ENCODE measurements at regions not wholly inside any gene's neighbourhood (a gene's known extent, or its start where the extent isn't known, plus 50 kb on each side); places are given as distances from the start of the nearest gene placed in this dataset.

DNA sequence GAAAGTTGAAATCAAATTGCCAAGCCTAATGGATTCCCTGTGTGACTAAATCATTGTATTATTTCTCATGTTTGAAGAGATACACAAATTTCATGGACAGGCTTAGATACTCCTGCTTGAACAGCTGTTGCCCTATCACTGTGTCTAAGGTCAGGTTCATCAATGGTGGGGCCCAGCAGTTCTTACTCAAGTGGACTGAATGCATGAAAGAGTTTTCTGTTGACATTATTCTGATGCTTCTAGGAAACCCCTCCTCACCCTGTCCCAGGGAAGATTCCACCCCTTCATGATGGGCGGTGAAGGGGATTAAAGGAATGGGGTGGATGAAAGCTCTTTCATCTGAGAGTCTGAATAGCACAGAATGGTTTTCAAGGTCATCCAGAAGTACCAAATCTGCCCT lies 148.8 kb downstream of the INO80D start:
- Histone ChIP-seq H3K4me3 (no peak overlapping the region), H3K36me3 (ENCODE audit: insufficient read depth, low read length) (no peaks in the 10 kb centered on the region), H3K9me3 (ENCODE audit: low read depth, low read length) (no peaks in the 10 kb centered on the region), H3K27ac (no peak overlapping the region), H3K9ac (ENCODE audit: insufficient read length) (no peak overlapping the region)
- TF ChIP-seq POLR2AphosphoS5 (IDR thresholded peaks at IDR 0.05; ENCODE audit: borderline replicate concordance, low read depth, low read length) (no peak), FOXP2 (optimal IDR thresholded peaks at IDR 0.05; ENCODE audit: control extremely low read depth, extremely low read length, insufficient read depth) (no peak), EZH2 (IDR thresholded peaks at IDR 0.05) (no peak)
- DNase-seq (ENCODE audit: low read depth, low spot score): no peak

GRCh38 chr2:205936446-205936845 lies 149.5 kb downstream of the INO80D start:
- TF ChIP-seq EZH2 (IDR thresholded peaks at IDR 0.05) (no peak), POLR2AphosphoS5 (IDR thresholded peaks at IDR 0.05; ENCODE audit: borderline replicate concordance, low read depth, low read length) (no peak), FOXP2 (optimal IDR thresholded peaks at IDR 0.05; ENCODE audit: control extremely low read depth, extremely low read length, insufficient read depth) (no peak)
- no peaks in the 10 kb centered on the region for H3K36me3 ChIP-seq (ENCODE audit: insufficient read depth, low read length)
- no peak overlapping the region for H3K27ac ChIP-seq
- H3K9ac ChIP-seq (ENCODE audit: insufficient read length): no peak overlapping the region
- no peaks in the 10 kb centered on the region for H3K9me3 ChIP-seq (ENCODE audit: low read depth, low read length)
- H3K4me3 ChIP-seq: no peak overlapping the region
- DNase-seq (ENCODE audit: low read depth, low spot score): no peak

GRCh38 chr2:205934443-205934842 lies 151.5 kb downstream of the INO80D start:
- no peak overlapping the region for H3K9ac ChIP-seq (ENCODE audit: insufficient read length)
- DNase-seq (ENCODE audit: low read depth, low spot score): no peak
- no peak overlapping the region for H3K4me3 ChIP-seq
- H3K27ac ChIP-seq: no peak overlapping the region
- no peaks in the 10 kb centered on the region for H3K36me3 ChIP-seq (ENCODE audit: insufficient read depth, low read length)
- TF ChIP-seq POLR2AphosphoS5 (IDR thresholded peaks at IDR 0.05; ENCODE audit: borderline replicate concordance, low read depth, low read length) (no peak), FOXP2 (optimal IDR thresholded peaks at IDR 0.05; ENCODE audit: control extremely low read depth, extremely low read length, insufficient read depth) (no peak), EZH2 (IDR thresholded peaks at IDR 0.05) (no peak)
- H3K9me3 ChIP-seq (ENCODE audit: low read depth, low read length): no peaks in the 10 kb centered on the region

GRCh38 chr2:205932861-205933260 lies 153.1 kb downstream of the INO80D start:
- H3K9ac ChIP-seq (ENCODE audit: insufficient read length): no peak overlapping the region
- no peak overlapping the region for H3K27ac ChIP-seq
- H3K9me3 ChIP-seq (ENCODE audit: low read depth, low read length): no peaks in the 10 kb centered on the region
- no peak for DNase-seq (ENCODE audit: low read depth, low spot score)
- H3K4me3 ChIP-seq: no peak overlapping the region
- no peaks in the 10 kb centered on the region for H3K36me3 ChIP-seq (ENCODE audit: insufficient read depth, low read length)
- no peak for TF ChIP-seq EZH2 (IDR thresholded peaks at IDR 0.05)
- no peak for TF ChIP-seq FOXP2 (optimal IDR thresholded peaks at IDR 0.05; ENCODE audit: control extremely low read depth, extremely low read length, insufficient read depth)
- TF ChIP-seq POLR2AphosphoS5 (IDR thresholded peaks at IDR 0.05; ENCODE audit: borderline replicate concordance, low read depth, low read length): no peak

GRCh38 chr2:205931388-205931787 lies 154.6 kb downstream of the INO80D start:
- no peak overlapping the region for H3K4me3 ChIP-seq
- no peaks in the 10 kb centered on the region for H3K36me3 ChIP-seq (ENCODE audit: insufficient read depth, low read length)
- no peaks in the 10 kb centered on the region for H3K9me3 ChIP-seq (ENCODE audit: low read depth, low read length)
- no peak overlapping the region for H3K27ac ChIP-seq
- no peak for TF ChIP-seq FOXP2 (optimal IDR thresholded peaks at IDR 0.05; ENCODE audit: control extremely low read depth, extremely low read length, insufficient read depth)
- TF ChIP-seq EZH2 (IDR thresholded peaks at IDR 0.05): no peak
- H3K9ac ChIP-seq (ENCODE audit: insufficient read length): no peak overlapping the region
- DNase-seq (ENCODE audit: low read depth, low spot score): no peak

DNA sequence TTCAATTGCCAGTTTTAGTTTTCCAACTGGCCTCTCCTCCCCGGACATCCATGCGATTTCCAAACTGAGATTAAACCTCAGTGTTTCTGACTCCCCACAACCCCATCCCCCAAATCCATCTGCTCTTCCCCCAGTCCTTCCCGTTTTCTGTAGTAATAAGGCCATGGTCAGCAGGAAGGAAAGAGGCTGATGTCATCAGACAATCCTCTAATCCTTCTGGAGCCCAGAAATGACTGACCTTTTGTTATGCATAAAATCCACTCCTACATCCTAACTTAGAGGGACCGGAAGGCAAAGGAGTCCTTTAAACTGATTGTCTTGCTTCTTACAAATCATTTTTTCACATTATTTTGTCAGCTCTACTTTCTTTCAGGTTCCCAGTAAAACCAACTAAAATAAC lies 155.8 kb downstream of the INO80D start:
- no peak overlapping the region for H3K27ac ChIP-seq
- H3K36me3 ChIP-seq (ENCODE audit: insufficient read depth, low read length): no peaks in the 10 kb centered on the region
- TF ChIP-seq FOXP2 (optimal IDR thresholded peaks at IDR 0.05; ENCODE audit: control extremely low read depth, extremely low read length, insufficient read depth): no peak
- TF ChIP-seq POLR2AphosphoS5 (IDR thresholded peaks at IDR 0.05; ENCODE audit: borderline replicate concordance, low read depth, low read length): no peak
- no peaks in the 10 kb centered on the region for H3K9me3 ChIP-seq (ENCODE audit: low read depth, low read length)
- H3K4me3 ChIP-seq: no peak overlapping the region
- H3K9ac ChIP-seq (ENCODE audit: insufficient read length): no peak overlapping the region
- DNase-seq (ENCODE audit: low read depth, low spot score): no peak

DNA sequence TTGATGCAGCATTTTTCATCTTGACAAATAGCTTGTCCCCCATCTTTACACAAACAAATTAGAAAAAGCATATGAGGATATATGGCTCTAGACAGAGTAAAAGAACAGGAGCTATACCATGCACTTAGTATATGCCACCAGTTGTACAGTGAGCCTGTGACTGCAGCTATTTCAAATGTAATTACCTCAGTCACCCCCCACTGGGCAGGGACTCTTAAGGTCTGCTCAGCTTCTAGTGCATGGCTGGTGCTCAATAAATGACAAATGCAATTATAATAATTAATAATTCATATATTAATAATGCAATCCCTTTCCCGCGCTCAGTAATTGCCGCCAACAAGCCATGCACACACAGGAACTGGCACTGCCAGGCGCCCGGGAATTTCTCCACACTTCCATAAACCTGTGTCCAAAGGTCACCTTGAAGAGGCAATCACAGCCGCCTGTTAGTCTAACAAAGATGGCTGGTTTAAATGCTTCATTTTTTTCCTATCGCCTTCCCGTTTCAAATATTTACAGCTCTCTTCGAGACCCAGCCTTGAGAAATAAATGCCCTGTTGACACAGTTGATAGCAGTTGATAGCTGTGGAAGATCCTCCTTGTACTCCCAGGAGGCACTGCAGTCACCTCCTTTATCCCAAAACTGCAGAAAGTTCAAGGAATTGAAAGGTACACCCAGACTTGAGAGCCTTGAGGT lies 156.6 kb downstream of the INO80D start:
- TF ChIP-seq FOXP2 (optimal IDR thresholded peaks at IDR 0.05; ENCODE audit: control extremely low read depth, extremely low read length, insufficient read depth): no peak
- TF ChIP-seq POLR2AphosphoS5 (IDR thresholded peaks at IDR 0.05; ENCODE audit: borderline replicate concordance, low read depth, low read length): no peak
- TF ChIP-seq EZH2 (IDR thresholded peaks at IDR 0.05): no peak
- no peaks in the 10 kb centered on the region for H3K36me3 ChIP-seq (ENCODE audit: insufficient read depth, low read length)
- H3K9ac ChIP-seq (ENCODE audit: insufficient read length): no peak overlapping the region
- no peaks in the 10 kb centered on the region for H3K9me3 ChIP-seq (ENCODE audit: low read depth, low read length)
- no peak overlapping the region for H3K4me3 ChIP-seq
- DNase-seq (ENCODE audit: low read depth, low spot score): no peak
- no peak overlapping the region for H3K27ac ChIP-seq

- no peaks in the 10 kb centered on the region for H3K36me3 ChIP-seq (ENCODE audit: insufficient read depth, low read length)
- H3K27ac ChIP-seq: no peak overlapping the region
- no peak overlapping the region for H3K9ac ChIP-seq (ENCODE audit: insufficient read length)
- TF ChIP-seq POLR2AphosphoS5 (IDR thresholded peaks at IDR 0.05; ENCODE audit: borderline replicate concordance, low read depth, low read length) (no peak), EZH2 (IDR thresholded peaks at IDR 0.05) (no peak), FOXP2 (optimal IDR thresholded peaks at IDR 0.05; ENCODE audit: control extremely low read depth, extremely low read length, insufficient read depth) (no peak)
- DNase-seq (ENCODE audit: low read depth, low spot score): no peak
- H3K9me3 ChIP-seq (ENCODE audit: low read depth, low read length): no peaks in the 10 kb centered on the region
- peak overlapping the region; percentile 63 for H3K4me3 ChIP-seq
Observed at GRCh38 chr2:205925373-205926337, 160.3 kb downstream of the INO80D start.

Measured in SK-N-MC (cell line).